NK-92 (cell line): ENCODE measurements at regions not wholly inside any gene's neighbourhood (a gene's known extent, or its start where the extent isn't known, plus 50 kb on each side); places are given as distances from the start of the nearest gene placed in this dataset.
"Not testable (repeated sequence)": the region's sequence is repeated elsewhere in the genome, so short reads cannot be mapped to it uniquely, and the experiment has no call there.

Experiments
- DNase-seq: peaks from one replicate; lab custom pipeline; 2025; ENCODE audit not compliant: unreplicated experiment; lab: John Stamatoyannopoulos, UW

- no peak for DNase-seq
Observed at GRCh38 chr13:74266861-74267260, 132.7 kb upstream of the KLF12 start.

GRCh38 chr13:74266309-74266708 is 132.1 kb upstream of the KLF12 start:
- no peak for DNase-seq

- no peak for DNase-seq
Observed at GRCh38 chr13:74264333-74264732, 130.1 kb upstream of the KLF12 start.

DNA sequence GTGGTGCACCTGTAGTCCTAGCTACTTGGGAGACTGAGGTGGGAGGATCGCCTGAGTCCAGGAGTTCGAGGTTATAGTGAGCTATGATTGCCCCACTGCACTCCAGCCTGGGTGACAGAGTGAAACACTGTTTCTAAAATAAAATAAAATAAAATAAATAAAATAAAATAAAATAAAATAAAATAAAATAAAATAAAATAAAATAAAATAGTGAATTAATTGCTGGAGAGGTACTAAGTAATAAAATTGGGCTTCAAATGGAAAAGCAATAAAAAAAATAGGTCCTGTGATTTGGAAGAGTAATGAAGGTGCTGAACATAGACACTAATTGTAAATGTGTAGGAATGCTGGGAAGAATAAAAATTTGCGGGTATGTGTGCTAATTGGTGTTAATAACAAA is 126.2 kb upstream of the KLF12 start:
- not testable (repeated sequence) for DNase-seq

DNA sequence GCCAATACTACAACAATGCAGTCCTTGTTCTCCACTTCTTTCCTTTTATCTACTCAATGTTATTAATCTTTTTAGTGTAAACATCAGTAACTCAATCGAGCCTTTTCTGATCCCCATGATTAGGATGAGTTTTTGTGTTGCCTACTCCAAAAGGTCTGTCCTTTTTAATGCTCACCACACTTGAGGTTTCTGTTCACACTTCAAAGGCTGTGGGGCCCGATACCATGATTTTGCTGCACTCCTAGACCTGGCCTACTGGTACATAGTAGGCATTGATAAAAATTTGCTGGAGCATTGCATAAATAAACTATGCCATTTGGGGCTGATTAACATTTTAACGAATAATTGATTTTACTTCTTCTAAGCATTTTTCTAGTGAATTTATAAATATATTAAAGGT is 125.4 kb upstream of the KLF12 start:
- no peak for DNase-seq

DNA sequence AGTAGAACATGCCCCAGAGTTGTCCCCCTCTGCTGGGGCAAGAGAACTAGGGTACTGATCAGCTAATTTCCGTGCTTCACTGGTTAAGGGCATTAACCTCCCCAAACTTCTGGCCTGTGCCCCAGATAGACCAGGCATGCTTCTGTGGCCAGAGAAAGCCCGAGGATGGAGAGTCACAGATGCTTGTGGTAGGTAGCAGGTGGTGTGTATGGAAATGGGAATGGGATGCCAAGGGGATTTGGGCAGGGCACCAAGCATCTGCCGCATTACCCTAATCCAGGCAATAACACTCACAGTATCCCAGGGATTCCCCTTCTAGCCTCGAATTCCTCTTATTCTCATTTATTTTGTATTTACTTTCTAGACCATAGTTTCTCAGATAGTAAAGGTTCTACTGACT is 124.8 kb upstream of the KLF12 start:
- DNase-seq, result no peak

DNA sequence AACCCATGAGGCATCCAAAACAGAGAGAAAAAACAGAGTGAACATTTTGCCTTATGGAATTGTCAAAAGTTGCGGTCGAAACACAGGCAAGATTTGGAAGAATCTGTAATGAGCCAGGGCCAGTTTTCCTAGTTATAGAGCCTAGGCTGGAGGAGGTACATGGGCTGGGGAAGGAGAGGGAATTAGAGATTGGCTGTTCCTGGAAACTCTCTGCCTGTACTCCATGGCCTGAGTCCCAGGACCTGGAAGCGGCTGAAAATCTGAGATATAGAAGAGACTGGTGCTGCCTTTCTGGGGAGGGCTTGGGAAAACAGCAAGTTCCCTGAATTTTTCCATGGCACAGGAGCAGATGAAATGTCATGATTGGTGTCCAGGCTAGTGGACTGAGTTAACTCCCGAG is 122.8 kb upstream of the KLF12 start:
- no peak for DNase-seq

DNA sequence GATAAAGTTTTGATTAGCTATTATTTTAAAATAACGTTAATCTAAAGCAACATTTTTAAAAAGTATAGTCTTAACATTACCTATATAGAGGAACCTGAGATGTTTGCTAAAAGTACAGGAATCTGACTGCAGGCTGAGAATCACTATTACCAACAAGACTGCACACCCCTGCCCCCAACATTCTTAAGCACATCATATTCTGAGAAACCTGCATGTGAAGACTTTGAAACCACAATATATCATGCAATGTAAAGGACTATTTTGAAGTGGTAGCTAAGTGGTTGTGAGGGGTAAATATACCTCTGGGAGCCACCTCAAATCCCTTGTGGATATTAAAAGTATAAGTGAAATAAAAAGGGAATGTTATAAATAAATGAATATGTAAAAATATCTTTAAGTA is 119.0 kb upstream of the KLF12 start:
- no peak for DNase-seq

GRCh38 chr13:74251778-74252519 is 117.7 kb upstream of the KLF12 start:
- no peak for DNase-seq

DNA sequence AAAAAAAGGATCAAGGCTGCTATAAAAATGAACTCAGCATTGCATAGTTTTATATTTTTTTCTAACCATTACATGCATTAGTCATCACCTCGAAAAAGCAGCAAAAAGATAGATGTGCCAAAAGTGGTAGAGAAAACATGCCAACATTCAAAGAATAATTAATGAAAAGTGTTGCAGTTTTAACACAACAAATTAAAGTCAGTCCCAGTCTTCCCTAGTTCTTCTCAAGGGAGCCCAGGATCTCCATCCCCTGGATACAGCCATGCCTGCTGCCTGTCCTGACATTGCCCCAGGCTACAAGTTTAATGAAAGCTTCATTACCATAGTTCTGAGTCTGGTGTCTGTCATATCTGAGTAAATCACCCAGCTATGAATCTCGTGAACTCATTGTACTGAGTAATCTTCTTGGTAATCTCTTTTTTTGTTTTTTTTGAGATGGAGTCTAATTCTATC is 116.6 kb upstream of the KLF12 start:
- no peak for DNase-seq

- DNase-seq, result no peak
Observed at GRCh38 chr13:74248477-74248876, 114.3 kb upstream of the KLF12 start.

- no peak for DNase-seq
Observed at GRCh38 chr13:74246487-74246886, 112.3 kb upstream of the KLF12 start.

DNA sequence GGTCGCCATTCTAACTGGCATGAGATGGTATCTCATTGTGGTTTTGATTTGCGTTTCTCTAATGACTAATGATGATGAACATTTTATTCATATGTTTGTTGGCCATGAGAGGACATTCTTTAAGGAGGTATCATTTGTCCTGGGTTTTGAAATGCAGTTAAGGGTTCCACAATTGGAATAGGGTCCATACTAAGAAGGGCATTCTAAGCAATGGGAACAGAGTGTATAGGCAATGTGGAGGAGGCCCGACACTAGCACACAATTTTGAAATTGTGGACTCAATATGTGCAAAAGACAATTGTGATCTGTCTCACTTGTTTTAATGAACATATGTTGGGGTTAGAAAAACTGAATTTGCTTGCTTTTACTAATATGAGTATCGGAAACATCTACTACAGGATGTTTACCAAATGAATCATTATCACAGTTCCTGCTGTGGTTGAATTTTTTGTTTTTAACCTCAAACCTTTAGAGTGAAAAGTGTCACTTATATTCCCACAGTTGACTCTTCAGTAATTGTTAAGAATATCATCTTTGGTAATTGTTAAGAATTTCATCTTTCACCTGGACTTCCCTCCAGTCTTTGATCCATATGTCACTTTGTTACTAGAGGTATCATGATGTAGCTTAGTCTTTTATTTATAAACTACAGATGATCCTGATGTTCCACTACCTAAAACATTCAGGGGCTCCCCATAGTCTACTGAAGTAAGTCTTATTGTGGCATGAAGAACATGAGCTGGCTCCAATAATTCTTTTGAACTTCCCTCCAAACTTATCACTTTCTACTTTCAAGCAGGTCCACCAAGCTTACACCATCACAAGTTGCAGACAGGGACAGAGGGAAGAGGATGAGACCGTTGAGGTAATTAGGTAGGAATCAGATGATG is 109.7 kb upstream of the KLF12 start:
- no peak for DNase-seq

- DNase-seq, result not testable (repeated sequence)
Observed at GRCh38 chr13:74241343-74241742, 107.1 kb upstream of the KLF12 start.

- DNase-seq, result no peak
Observed at GRCh38 chr13:74230984-74231501, 96.8 kb upstream of the KLF12 start.

- no peak for DNase-seq
Observed at GRCh38 chr13:74229242-74229641, 95.0 kb upstream of the KLF12 start.

GRCh38 chr13:74227476-74228158 is 93.4 kb upstream of the KLF12 start:
- DNase-seq, result no peak

DNA sequence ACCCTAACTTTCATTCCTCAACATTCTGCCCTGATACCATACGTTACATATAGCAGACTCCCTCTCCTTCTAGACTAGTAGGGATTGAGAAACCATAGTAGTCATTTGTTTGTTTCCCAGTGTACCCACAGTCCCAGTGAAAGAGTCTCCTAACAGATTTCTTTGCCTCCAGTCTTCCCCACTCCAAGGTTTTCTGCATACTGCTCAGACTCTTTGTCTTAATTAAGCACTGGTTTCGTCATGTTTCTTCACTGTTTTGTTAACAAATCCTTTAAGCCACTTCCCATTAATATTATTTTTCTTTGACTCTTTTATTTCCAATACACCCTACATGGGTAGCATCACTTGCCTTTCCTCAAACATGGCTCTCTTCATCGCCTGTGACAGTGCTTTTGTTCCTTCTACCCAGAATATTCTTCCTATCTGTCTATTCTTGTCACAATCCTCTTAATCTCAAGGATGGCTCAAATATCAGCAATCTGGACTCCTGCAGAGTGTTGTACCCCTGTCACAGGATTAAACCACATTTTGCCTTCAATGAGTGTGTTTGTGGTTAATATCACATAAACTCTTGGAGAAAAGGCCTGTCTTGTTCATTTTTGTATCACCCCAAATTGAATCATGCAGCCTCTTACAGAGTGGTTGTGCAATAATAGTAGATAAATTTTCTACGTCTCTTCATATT is 92.7 kb upstream of the KLF12 start:
- no peak for DNase-seq

DNA sequence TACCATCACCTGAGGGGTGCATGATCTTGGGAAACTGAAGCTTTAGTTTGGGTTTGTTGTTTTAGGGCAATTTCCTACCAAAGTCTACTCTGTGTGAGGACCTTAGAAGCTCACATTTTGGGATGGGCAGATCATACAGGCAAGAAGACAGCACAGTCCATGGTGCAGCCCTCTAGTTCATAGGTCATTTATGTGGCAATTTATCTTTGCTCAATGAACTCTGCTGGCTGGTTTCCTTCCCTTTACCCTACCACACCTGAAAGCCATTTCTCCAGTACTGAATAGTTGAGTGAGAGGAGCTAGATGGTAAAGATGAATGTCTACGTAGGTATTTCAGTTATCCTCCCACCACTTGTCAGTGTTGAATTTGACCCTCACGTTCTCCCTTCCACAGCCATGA is 87.5 kb upstream of the KLF12 start:
- DNase-seq, result no peak

DNA sequence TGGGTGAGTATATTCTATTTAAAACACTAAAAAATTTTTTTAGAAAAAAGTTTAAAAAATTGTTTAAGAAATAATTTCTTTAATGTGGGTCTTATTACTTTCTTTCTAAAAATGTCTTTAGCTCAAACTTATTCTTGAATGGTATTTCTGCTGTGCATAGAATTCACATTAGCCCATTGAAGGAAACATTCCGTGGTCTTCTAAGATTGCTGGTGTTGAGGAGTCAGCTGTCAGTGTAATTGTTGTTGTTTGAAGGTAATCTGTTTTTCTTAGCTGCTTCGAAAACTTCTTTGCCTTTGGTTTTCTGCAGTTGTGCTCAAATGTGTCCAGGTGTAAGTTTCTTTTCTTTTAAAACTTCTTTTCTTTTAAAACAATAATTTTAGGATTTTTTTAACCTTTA is 85.4 kb upstream of the KLF12 start:
- no peak for DNase-seq

DNA sequence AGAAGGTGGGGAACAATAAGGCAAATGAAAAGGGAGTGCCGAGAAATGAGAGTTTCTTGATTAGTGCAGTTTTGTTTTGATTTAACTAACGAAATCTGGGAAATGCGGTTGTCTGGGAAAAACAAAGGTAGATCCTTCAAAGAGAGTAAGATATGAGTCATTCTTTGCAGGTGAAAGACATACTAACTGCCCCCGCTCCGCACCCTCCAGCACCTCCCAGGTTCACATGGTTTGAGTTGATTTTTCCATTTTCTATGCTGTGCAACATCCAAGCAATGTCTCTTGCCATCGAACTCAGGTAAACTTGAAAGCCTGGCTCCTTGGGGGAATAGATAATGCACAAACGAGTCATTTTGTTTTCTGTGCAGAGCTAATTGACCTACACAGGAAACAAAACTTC is 84.1 kb upstream of the KLF12 start:
- DNase-seq, result no peak
